GM18870 (cell line): ENCODE measurements at regions not wholly inside any gene's neighbourhood (a gene's known extent, or its start where the extent isn't known, plus 50 kb on each side); places are given as distances from the start of the nearest gene placed in this dataset.
A peak's percentile ranks its signal among the peaks of the same experiment; 100 is the strongest.

Source experiments
- ATAC-seq: cut with Tn5 transposase; IDR thresholded peaks from one replicate; pipeline ENCODE4 v1.9.1; 2021; ENCODE audit warnings: moderate library complexity; ENCODE audit not compliant: unreplicated experiment

- ATAC-seq, result no peak
These were observed 53.6 kb upstream of the EPCAM start for GRCh38 chr2:47315475-47315874.

DNA sequence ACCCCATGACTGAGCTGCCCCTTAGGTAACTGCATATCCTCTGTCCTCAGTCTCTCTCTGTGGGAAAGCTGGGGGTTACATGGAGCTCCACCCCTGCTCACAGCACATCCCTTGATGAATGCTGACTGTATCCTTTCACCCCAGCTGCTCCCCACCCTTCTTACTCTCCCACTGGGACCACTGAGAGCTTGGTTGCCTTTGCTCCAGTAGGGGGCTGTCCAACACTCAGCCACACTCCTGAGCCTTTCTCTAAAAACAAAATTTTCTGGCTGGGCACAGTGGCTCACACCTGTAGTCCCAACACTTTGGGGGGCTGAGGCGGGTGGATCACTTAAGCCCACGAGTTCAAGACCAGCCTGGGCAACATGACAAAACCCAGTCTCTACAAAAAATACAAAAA lies 55.4 kb upstream of the EPCAM start:
- ATAC-seq, result no peak

GRCh38 chr2:47313141-47313691 lies 55.9 kb upstream of the EPCAM start:
- ATAC-seq, result no peak

DNA sequence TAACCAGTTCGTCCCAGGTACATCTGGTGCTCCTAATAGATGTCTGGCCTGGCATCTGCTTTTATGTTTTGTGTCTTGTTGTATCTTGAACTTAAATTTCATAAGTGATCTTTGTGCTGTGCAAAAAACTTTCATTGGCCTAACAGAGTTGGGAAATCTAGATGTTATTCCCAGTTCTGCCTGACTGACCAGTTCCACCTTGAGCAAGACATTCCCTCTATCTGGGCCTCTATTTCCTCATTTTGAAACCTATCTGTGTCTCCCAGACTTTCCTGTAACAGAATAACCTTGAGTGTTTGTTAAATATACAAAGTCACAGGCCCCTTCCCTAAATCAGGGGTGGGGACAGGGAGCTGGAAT lies 56.6 kb upstream of the EPCAM start:
- ATAC-seq, result no peak

- ATAC-seq, result no peak
These were observed 57.2 kb upstream of the EPCAM start for GRCh38 chr2:47311764-47312490.

DNA sequence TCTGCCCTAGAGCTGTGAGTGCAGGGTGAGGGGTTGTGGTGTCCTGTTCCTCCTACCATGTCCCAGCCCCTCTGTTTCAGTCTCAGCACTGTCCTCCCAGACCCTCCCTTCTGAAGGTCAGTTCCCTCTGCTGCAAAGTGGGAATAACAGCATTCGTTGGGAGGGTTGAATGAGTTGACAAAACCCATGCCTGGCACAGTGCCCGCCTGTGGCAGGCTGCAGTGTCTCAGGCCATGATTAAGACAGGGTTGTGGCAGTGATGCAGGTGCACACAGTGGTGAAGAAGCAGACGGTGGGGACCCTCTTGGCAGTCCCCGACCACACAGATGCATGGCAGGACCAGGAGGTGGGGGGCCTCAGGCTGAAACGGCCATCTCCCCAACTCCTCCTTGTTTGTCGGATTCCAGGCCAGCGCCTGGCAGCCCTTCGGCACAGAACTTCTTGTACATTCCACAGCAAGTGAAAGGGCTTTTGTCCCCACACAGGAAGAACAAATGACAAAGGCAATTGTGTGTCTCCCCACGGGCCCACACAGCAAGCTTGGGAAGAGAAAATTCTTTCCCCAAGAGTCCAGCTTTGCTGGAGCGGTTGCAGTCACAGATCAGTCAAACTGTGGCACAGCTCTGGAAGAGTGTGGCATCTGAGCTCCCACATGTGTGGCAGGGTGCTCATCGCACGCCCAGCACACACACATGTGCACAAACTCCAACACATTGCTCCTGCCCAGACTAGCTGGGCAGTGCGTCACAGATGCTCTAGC lies 58.1 kb upstream of the EPCAM start:
- peak; percentile 15 for ATAC-seq

GRCh38 chr2:47309952-47310800 lies 58.9 kb upstream of the EPCAM start:
- peak; percentile 83 for ATAC-seq

DNA sequence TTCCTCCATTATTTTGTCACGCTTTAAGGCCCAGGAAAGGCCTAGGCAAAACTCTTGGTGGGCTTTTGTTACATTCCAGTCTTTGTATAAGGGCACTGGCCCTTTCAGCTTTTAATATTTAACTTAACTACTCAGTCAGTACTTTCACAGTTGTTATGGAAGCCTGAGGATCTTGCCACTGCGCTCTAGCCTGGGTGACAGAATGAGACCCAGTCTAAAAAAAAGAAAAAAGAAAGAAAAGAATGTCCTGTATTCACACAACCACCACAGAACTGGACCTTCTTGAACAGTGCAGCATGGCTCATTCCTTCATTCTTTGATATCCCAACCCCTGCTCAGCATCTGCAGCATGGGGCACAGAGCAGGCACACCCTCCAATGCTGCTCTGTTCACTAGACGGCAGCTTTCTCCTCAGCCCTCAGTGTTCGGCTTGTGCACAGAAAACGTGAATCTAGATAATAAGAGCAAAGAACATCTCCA lies 59.6 kb upstream of the EPCAM start:
- no peak for ATAC-seq

- no peak for ATAC-seq
These were observed 62.0 kb upstream of the EPCAM start for GRCh38 chr2:47307066-47307465.

- no peak for ATAC-seq
These were observed 64.5 kb upstream of the EPCAM start for GRCh38 chr2:47304654-47305053.

GRCh38 chr2:47303341-47304148 lies 65.6 kb upstream of the EPCAM start:
- ATAC-seq, result no peak

- ATAC-seq, result no peak
These were observed 66.8 kb upstream of the EPCAM start for GRCh38 chr2:47302308-47302707.

DNA sequence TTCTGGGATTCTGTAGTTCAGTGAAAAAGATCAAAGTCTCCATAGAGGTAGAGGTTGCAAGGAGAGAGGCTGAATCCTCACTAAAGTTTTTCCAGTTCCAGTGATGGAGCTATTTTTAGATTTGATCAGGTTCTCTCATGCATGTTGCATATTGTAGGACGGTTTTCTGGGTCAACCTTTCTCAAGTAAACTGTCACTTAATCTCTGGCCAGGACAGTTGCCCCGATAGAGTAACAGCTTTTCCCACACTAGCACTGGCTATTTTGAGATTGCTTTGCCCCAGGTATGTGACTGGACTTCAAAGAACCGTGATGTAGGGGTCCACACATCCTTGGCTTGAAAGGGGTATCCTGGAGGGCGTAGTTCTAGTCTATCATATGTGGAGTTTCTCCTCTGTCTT lies 67.4 kb upstream of the EPCAM start:
- ATAC-seq, result no peak

DNA sequence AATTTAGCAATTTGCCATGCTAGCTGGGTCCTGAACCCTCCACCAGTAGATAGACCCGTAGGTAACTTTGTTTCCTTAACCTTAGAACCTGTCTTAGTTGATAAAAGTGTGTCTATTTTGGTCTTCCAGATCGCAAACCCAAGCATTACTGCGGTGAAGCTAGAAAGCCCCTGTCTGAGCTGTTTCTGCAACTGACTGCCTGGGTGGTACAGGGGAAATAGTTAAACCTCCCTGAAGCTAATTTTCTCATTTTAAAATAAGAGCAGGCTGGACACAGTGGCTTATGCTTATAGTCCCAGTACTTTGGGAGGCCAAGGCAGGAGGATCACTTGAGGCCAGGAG lies 67.9 kb upstream of the EPCAM start:
- peak; percentile 61 for ATAC-seq

GRCh38 chr2:47300609-47301276 lies 68.4 kb upstream of the EPCAM start:
- peak; percentile 51 for ATAC-seq

DNA sequence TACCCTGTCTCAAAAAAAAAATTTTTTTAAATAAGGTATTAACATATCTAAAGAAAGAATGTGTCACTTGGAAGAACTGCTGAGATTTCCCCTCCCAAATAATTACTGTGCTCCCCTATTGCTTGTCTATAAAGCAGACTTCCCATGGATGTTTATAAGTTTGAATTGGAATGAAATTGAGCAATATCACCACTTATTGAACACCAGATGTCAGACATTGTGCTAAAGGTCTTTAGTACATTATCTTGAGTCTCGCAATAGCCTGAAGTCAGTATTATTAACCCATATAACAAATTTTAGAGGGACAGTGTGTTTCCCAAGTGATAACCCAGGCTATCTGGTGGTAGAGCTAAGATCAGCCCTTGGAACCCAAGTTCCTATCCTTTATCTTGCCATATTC lies 69.0 kb upstream of the EPCAM start:
- ATAC-seq, result no peak

DNA sequence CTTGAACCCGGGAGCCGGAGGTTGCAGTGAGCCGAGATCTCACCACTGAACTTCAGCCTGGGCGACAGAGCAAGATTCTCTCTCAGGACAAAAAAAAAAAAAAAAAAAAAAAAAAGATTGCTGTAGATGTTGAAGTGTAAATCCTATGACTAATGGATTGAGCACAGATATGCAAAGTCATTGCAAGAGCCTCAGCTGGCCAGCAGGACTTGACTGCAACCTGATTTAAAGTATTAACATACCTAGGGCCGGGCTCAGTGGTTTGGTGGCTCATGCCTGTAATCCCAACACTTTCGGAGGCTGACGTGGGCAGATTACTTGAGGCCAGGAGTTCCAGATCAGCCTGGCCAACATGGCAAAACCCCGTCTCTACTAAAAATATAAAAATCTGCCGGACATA lies 69.6 kb upstream of the EPCAM start:
- no peak for ATAC-seq

- no peak for ATAC-seq
These were observed 70.3 kb upstream of the EPCAM start for GRCh38 chr2:47298771-47299170.

DNA sequence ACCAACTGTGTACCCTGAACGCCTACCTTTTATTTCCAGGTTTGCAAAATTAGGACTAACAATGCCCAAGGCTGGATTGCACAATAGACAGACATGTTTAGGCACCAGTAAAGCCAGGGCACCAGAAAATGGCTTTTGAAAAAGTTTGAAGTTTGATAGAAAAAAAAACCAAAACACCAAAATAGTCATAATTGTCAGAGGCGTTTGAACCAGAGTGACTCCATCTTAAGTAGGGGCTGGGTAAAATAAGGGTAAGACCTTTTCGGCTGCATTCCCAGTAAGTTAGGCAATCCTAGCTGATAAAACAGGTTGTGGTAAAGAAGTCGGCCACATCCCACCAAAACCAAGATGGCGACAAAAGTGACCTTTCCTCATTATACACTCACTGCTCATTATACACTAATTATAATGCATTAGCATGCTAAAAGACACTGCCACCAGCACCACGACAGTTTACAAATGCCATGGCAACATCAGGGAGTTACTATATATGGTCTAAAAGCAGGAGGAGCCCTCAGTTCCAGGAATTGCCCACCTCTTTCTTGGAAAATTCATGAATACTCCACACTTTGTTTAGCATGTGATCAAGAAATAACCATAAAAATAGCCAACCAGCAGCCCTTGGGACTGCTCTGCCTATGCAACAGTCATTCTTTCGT lies 71.2 kb upstream of the EPCAM start:
- ATAC-seq, result no peak
